ENCODE measurements at regions not wholly inside any gene's neighbourhood (a gene's known extent, or its start where the extent isn't known, plus 50 kb on each side); places are given as distances from the start of the nearest gene placed in this dataset.

DNA sequence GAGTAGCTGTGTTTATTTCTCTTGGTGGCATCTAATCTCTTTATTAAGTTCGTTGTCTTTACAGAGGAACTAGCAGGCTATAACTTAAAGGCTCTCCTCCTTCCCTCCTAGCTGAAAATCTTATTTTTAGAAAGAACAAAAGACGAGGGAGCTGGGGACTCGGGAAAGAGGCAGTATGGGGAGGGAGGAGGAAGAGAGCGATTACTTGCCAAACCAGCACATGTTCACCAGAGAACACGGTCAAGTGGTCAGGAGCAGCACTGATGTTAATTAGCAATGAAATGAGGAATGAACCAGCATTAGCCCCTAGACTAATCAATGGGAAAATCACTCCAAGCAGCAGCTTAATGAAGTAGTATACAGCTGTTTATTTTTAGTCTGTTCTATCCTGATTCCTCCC lies 171.3 kb upstream of the ESRRG start:
- Histone ChIP-seq H3K27me3 (ENCODE audit: insufficient read depth, low read length) (no peaks in the 10 kb centered on the region), H3K4me3 (ENCODE audit: low read length) (no peak overlapping the region), H3K27ac (ENCODE audit: low read depth, low read length) (no peak overlapping the region), H3K36me3 (ENCODE audit: insufficient read depth, low read length) (no peaks in the 10 kb centered on the region), H3K9me3 (ENCODE audit: insufficient read depth, low read depth, low read length) (no peaks in the 10 kb centered on the region), H3K9ac (ENCODE audit: low read depth, low read length) (no peak overlapping the region), H3K4me1 (ENCODE audit: insufficient read depth, low read length) (0 out of 2 replicates have a peak, but pooled peaks cover 5% of the 10 kb centered on the region)
- 83% methylated on average over 4 of the region's 5 CpGs for WGBS

DNA sequence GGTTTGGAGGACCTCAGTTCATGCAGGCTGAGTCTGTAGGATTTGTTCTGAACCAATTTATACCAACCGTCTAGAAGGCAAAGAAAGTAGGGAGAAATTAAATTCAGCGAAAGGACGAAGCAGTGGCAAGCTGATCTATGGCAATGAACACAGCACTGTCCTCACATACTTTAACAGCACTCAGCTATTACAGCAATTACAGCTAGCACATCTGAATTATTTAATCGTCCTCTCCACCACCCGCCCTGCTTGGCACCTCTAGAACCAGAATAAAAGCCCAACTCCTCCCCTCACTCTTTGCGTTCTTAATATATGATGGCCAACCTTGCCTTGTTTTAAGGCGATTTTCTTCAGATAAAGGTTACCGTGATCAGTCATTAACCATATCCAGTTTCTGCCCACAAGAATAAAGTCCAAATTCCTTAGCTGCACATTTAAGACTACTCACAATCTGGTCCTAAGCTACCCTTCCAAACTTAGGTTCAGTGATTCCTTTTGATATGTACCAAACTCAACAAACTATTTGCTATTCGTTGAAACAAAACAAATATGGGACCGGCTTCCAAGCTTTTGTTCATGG lies 169.4 kb upstream of the ESRRG start:
- no peaks in the 10 kb centered on the region for H3K9me3 ChIP-seq (ENCODE audit: insufficient read depth, low read depth, low read length)
- 92% methylated on average over 10 of the region's 10 CpGs for WGBS
- no peaks in the 10 kb centered on the region for H3K36me3 ChIP-seq (ENCODE audit: insufficient read depth, low read length)
- H3K4me1 ChIP-seq (ENCODE audit: insufficient read depth, low read length), result peaks cover 17% of the 10 kb centered on the region; the same call in 1 of the 2 replicates
- no peak overlapping the region for H3K27ac ChIP-seq (ENCODE audit: low read depth, low read length)
- H3K4me3 ChIP-seq (ENCODE audit: low read length), result no peak overlapping the region
- H3K9ac ChIP-seq (ENCODE audit: low read depth, low read length), result no peak overlapping the region
- H3K27me3 ChIP-seq (ENCODE audit: insufficient read depth, low read length), result no peaks in the 10 kb centered on the region

DNA sequence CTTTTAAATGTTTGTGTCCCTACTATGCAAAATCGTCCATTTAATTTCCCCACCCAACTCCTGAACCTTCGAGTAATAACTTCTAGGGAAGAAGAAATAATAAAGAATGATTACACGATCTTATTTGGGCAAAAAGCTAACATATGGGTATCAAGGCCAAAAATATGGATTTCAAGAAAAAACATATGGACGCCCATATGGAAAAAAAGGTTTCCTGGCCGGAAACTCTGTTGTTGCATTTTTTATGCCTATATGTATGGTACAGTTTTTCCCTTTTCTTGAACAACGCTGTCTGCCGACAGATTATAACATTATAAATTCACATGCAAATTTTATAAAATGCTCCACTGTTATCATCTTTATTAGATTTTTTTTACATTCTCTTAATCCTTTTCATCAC lies 167.6 kb upstream of the ESRRG start:
- 91% methylated on average over 7 of the region's 7 CpGs for WGBS
- Histone ChIP-seq H3K9ac (ENCODE audit: low read depth, low read length) (no peak overlapping the region), H3K4me3 (ENCODE audit: low read length) (no peak overlapping the region), H3K27me3 (ENCODE audit: insufficient read depth, low read length) (no peaks in the 10 kb centered on the region), H3K9me3 (ENCODE audit: insufficient read depth, low read depth, low read length) (no peaks in the 10 kb centered on the region), H3K36me3 (ENCODE audit: insufficient read depth, low read length) (no peaks in the 10 kb centered on the region), H3K27ac (ENCODE audit: low read depth, low read length) (no peak overlapping the region), H3K4me1 (ENCODE audit: insufficient read depth, low read length) (peaks cover 18% of the 10 kb centered on the region; the same call in 1 of the 2 replicates)

DNA sequence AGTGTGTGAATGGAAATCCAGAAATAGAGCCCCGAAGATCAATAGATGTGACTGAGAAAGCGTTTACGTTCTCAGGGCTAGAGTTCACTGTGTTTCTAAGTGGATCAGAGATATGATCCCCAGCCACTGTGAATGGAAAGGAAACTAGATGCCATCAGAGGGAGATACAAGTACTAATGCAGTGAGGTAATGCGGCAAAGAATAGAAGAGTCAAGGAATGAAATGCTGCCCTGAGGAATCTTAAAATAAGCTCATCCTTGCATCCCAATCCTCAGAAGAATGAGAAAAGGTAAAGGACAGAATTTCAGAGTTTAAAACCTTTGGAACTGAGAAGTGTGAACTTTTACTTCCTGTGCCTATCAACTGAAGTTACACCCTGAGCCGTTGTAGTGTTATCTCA lies 165.5 kb upstream of the ESRRG start:
- no peak overlapping the region for H3K27ac ChIP-seq (ENCODE audit: low read depth, low read length)
- 82% methylated on average over 5 of the region's 5 CpGs for WGBS
- H3K4me3 ChIP-seq (ENCODE audit: low read length), result no peak overlapping the region
- peaks cover 16% of the 10 kb centered on the region; the same call in 1 of the 2 replicates for H3K4me1 ChIP-seq (ENCODE audit: insufficient read depth, low read length)
- no peak overlapping the region; the same call in 1 of the 2 replicates for H3K9ac ChIP-seq (ENCODE audit: low read depth, low read length)
- no peaks in the 10 kb centered on the region for H3K36me3 ChIP-seq (ENCODE audit: insufficient read depth, low read length)
- H3K9me3 ChIP-seq (ENCODE audit: insufficient read depth, low read depth, low read length), result no peaks in the 10 kb centered on the region
- no peaks in the 10 kb centered on the region for H3K27me3 ChIP-seq (ENCODE audit: insufficient read depth, low read length)

DNA sequence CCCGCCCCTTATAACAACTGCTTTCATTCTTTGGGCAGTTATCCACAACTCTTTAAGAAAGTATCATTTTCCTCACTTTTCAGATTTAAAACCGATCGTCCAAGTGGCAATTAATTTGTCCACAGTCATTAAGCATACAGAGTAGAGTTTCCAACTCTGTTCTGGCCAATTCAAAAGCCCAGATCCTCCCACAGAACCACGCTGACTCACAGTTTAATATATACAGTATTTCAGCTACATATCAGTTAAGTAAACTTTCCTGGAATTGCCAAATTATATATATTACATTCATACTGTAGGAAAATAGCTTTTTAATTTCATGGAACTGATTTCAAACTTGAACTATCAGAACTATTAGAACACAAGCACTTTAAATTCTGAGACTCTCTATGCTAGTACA lies 163.8 kb upstream of the ESRRG start:
- H3K9ac ChIP-seq (ENCODE audit: low read depth, low read length), result no peak overlapping the region
- no peak overlapping the region for H3K4me3 ChIP-seq (ENCODE audit: low read length)
- H3K36me3 ChIP-seq (ENCODE audit: insufficient read depth, low read length), result no peaks in the 10 kb centered on the region
- H3K4me1 ChIP-seq (ENCODE audit: insufficient read depth, low read length), result peaks cover 16% of the 10 kb centered on the region; the same call in 1 of the 2 replicates
- H3K27ac ChIP-seq (ENCODE audit: low read depth, low read length), result no peak overlapping the region
- H3K9me3 ChIP-seq (ENCODE audit: insufficient read depth, low read depth, low read length), result no peaks in the 10 kb centered on the region
- no peaks in the 10 kb centered on the region for H3K27me3 ChIP-seq (ENCODE audit: insufficient read depth, low read length)
- 97% methylated on average over 3 of the region's 4 CpGs for WGBS

DNA sequence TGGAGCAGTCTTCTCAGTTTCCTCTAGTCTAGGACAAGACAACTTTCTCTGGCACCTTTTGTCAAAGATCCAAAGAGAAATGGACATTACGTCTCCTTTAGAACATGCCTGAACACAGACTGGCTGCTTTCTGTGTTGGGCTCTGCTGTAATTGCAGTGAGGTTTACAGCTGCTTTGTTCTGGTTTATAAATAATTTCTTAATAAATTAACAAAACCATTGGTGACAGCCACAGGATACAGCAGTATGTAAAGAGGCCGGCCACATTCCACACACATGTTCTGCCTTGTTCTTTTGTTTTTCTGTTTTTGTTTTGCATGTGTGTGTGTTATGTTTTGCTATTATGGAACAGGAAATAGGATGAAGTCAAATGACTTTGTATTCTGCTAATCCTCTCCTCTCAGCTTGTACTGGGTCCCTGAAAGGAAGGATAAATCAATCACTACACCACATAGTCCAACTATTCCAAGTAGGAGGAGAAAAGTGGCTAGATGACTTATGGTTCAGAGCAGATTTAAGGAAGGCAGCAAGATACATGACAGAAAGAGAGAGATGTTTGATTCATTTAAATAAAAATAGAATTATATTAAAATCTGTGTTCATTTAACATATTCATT lies 161.5 kb upstream of the ESRRG start:
- Histone ChIP-seq H3K36me3 (ENCODE audit: insufficient read depth, low read length) (no peaks in the 10 kb centered on the region), H3K9ac (ENCODE audit: low read depth, low read length) (no peak overlapping the region), H3K27ac (ENCODE audit: low read depth, low read length) (no peak overlapping the region), H3K9me3 (ENCODE audit: insufficient read depth, low read depth, low read length) (no peaks in the 10 kb centered on the region), H3K4me3 (ENCODE audit: low read length) (no peak overlapping the region), H3K27me3 (ENCODE audit: insufficient read depth, low read length) (no peaks in the 10 kb centered on the region), H3K4me1 (ENCODE audit: insufficient read depth, low read length) (peaks cover 16% of the 10 kb centered on the region; the same call in 1 of the 2 replicates)
- WGBS, result 86% methylated on average over 2 of the region's 2 CpGs

DNA sequence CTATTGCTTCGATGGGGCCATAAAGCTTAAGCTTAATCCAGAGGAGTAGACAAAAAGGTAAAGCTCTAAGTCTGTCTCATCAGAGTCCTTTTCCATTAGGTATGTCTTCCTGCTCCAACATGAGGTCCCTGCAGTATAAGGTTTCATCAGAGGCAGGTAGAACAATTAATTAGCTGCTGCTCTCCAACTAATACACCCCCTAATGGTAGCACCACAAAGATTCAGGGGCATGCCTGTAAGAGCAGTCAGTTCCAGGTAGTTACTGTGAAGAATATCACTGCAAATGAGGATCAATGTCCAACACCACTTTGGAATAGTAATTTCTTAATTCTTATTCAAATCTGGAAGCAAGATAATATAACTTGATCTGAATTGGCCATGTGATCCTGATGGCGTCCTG lies 160.3 kb upstream of the ESRRG start:
- no peaks in the 10 kb centered on the region for H3K9me3 ChIP-seq (ENCODE audit: insufficient read depth, low read depth, low read length)
- no peaks in the 10 kb centered on the region for H3K27me3 ChIP-seq (ENCODE audit: insufficient read depth, low read length)
- H3K27ac ChIP-seq (ENCODE audit: low read depth, low read length), result no peak overlapping the region
- H3K36me3 ChIP-seq (ENCODE audit: insufficient read depth, low read length), result no peaks in the 10 kb centered on the region
- H3K4me1 ChIP-seq (ENCODE audit: insufficient read depth, low read length), result peaks cover 12% of the 10 kb centered on the region; the same call in 1 of the 2 replicates
- H3K4me3 ChIP-seq (ENCODE audit: low read length), result no peak overlapping the region
- H3K9ac ChIP-seq (ENCODE audit: low read depth, low read length), result no peak overlapping the region
- WGBS, result 97% methylated on average over 1 of the region's 2 CpGs

DNA sequence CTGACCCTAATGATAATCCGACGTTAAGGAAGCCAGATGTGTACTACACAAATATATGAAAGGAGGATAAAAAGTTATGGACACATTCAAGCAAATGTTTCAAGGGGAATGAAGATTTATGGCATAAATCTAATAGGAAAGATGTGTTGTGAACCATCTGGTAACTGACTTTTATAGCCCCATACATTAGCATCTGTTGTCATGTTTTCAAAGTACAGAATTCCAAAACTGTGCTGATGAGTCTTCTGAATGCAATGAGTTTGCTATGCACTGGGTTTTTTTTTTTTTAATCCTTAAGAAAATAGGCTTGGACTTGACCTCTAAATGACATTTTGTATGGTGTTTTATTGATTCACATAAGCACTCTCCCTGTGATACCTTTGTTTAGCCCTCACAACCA lies 158.5 kb upstream of the ESRRG start:
- no peaks in the 10 kb centered on the region for H3K36me3 ChIP-seq (ENCODE audit: insufficient read depth, low read length)
- H3K9ac ChIP-seq (ENCODE audit: low read depth, low read length), result no peak overlapping the region
- no peaks in the 10 kb centered on the region for H3K27me3 ChIP-seq (ENCODE audit: insufficient read depth, low read length)
- H3K4me1 ChIP-seq (ENCODE audit: insufficient read depth, low read length), result 0 out of 2 replicates have a peak, but pooled peaks cover 3% of the 10 kb centered on the region
- no peaks in the 10 kb centered on the region for H3K9me3 ChIP-seq (ENCODE audit: insufficient read depth, low read depth, low read length)
- no peak overlapping the region for H3K4me3 ChIP-seq (ENCODE audit: low read length)
- WGBS, result 86% methylated on average over 2 of the region's 2 CpGs
- H3K27ac ChIP-seq (ENCODE audit: low read depth, low read length), result no peak overlapping the region

DNA sequence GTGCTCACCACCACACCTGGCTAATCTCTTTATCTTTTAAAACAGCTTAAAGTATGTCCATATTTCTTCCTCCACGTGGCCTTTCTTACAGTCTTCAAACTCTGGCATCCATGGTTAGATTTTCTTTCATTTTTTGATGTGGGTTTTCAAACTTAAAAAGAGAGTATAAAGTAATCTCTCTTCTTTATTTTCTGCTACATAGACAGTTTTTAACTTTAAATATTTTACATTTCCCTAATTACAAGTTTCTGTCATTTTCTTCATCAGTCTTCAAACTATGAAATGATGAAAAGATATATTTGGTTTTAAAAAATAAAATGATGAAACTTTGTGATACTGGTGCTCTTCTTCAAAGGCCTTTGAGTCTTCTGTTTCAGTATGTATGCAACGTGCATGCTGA lies 143.5 kb upstream of the ESRRG start:
- Histone ChIP-seq H3K27ac (ENCODE audit: low read depth, low read length) (no peak overlapping the region), H3K4me1 (ENCODE audit: insufficient read depth, low read length) (no peaks in the 10 kb centered on the region), H3K9ac (ENCODE audit: low read depth, low read length) (no peak overlapping the region), H3K27me3 (ENCODE audit: insufficient read depth, low read length) (no peaks in the 10 kb centered on the region), H3K9me3 (ENCODE audit: insufficient read depth, low read depth, low read length) (no peaks in the 10 kb centered on the region), H3K36me3 (ENCODE audit: insufficient read depth, low read length) (no peaks in the 10 kb centered on the region), H3K4me3 (ENCODE audit: low read length) (no peak overlapping the region)
- whole genome bisulfite sequencing, result 77% methylated on average over 2 of the region's 2 CpGs

DNA sequence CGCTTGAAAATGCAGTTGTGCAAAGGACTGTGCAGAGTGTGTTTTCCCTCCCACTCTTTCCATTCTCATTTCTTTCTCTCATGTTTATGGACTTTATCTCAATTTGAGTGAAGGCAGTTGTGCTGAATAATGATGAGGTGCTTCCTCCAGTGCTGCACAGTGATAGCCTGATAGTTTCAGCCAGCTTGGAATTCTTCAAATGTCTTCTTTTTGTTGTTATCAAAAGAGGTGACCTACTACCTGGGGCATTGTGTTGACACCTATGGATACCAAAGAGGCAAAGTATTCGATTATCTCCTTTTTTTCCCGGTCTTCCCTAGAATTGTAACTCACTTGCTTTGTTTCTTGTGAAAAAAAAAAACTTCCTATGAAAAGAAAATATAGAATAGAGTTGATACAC lies 132.6 kb upstream of the ESRRG start:
- 90% methylated on average over 2 of the region's 3 CpGs for WGBS
- Histone ChIP-seq H3K9me3 (ENCODE audit: insufficient read depth, low read depth, low read length) (no peaks in the 10 kb centered on the region), H3K27ac (ENCODE audit: low read depth, low read length) (no peak overlapping the region; the same call in 1 of the 2 replicates), H3K9ac (ENCODE audit: low read depth, low read length) (no peak overlapping the region), H3K4me3 (ENCODE audit: low read length) (no peak overlapping the region), H3K36me3 (ENCODE audit: insufficient read depth, low read length) (no peaks in the 10 kb centered on the region), H3K4me1 (ENCODE audit: insufficient read depth, low read length) (peaks cover 31% of the 10 kb centered on the region), H3K27me3 (ENCODE audit: insufficient read depth, low read length) (no peaks in the 10 kb centered on the region)

DNA sequence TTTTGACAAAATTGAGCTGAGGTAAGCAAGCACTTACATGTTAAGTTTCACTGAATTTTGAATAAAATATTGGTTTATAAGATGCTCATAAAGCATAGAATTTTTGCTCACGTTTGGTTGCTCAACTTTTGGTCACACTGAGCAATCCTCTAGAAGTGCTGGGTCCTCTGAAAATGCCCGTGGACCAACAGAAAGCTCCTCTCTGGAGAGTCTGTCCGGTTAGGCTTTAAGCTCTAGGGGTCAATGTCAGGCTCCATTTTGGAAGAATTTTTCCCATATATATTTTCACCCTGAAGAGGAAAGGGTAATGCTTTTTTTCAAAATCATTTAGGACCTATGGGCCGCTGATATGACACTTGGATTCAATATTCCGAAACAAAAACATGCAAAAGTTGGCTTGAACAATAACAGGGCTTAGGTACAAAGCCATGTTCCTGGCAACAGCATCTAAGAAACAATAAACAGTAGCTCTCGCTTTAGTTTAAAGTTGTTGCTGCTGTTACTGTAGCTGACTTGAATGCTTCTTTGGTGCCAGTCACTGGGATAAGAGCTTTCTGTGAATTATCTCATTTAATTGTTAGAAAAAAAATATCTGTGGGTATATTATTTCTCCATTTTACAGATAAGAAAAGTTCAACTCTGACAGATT lies 131.7 kb upstream of the ESRRG start:
- Histone ChIP-seq H3K9ac (ENCODE audit: low read depth, low read length) (no peak overlapping the region), H3K9me3 (ENCODE audit: insufficient read depth, low read depth, low read length) (no peaks in the 10 kb centered on the region), H3K36me3 (ENCODE audit: insufficient read depth, low read length) (no peaks in the 10 kb centered on the region), H3K27me3 (ENCODE audit: insufficient read depth, low read length) (no peaks in the 10 kb centered on the region), H3K4me3 (ENCODE audit: low read length) (no peak overlapping the region), H3K27ac (ENCODE audit: low read depth, low read length) (no peak overlapping the region; the same call in 1 of the 2 replicates), H3K4me1 (ENCODE audit: insufficient read depth, low read length) (peaks cover 31% of the 10 kb centered on the region)
- WGBS, result 95% methylated on average over 6 of the region's 6 CpGs
